HEK293 (cell line): ENCODE measurements at regions not wholly inside any gene's neighbourhood (a gene's known extent, or its start where the extent isn't known, plus 50 kb on each side); places are given as distances from the start of the nearest gene placed in this dataset.

ENCODE experiments used
- CTCF ChIA-PET: fragments of 350-600 bp; formaldehyde crosslinking; extraction: SDS; loops from one replicate; lab custom pipeline; 2021; ENCODE audit warnings: antibody characterized with exemption; lab: Yijun Ruan, JAX
- POLR2A ChIA-PET: fragments of 300-600 bp; formaldehyde crosslinking; extraction: SDS; loops from one replicate; lab custom pipeline; 2020; ENCODE audit warnings: antibody characterized with exemption, inconsistent platforms; lab: Yijun Ruan, JAX
- H3K27ac ChIP-seq: fragments of 200-500 bp; sonication (Bioruptor generic); 2 replicates; pipeline ENCODE4 v1.5.1; 2014; ENCODE audit warnings: low read depth, low read length, control low read depth, inconsistent platforms; ENCODE audit errors: extremely low read depth
- H3K36me3 ChIP-seq, 2 experiments: fragments of 200-500 bp in 1 of 2; sonication (Bioruptor generic) in 1 of 2; 1 replicate in 1 of 2; 2 replicates in 1 of 2; pipeline ENCODE4 v1.5.1; 2014 to 2017; ENCODE audit warnings: inconsistent platforms in 2 of 2, low read length in 2 of 2; ENCODE audit not compliant: control insufficient read depth in 2 of 2, insufficient read depth in 1 of 2
- H3K4me1 ChIP-seq: fragments of 200-500 bp; sonication (Bioruptor generic); 2 replicates; pipeline ENCODE4 v1.5.1; 2014; ENCODE audit warnings: mild to moderate bottlenecking, low read length, inconsistent platforms; ENCODE audit not compliant: control insufficient read depth, insufficient read depth
- H3K4me3 ChIP-seq: 2 replicates; pipeline ENCODE4 v1.5.1; 2011; ENCODE audit warnings: low read depth, mild to moderate bottlenecking, control low read depth, low read length, moderate library complexity
- H3K9me3 ChIP-seq: fragments of 200-500 bp; sonication (Bioruptor generic); 2 replicates; pipeline ENCODE4 v1.5.1; 2014; ENCODE audit warnings: low read depth, low read length, inconsistent platforms; ENCODE audit not compliant: control insufficient read depth, insufficient read depth
- EGR2 ChIP-seq: fragments of 450-650 bp; formaldehyde crosslinking; IDR thresholded peaks from 2 replicates; pipeline ENCODE4 v1.5.1; 2016; ENCODE audit warnings: low read depth, missing biosample characterization, missing genetic modification characterization
- FEZF1 ChIP-seq: fragments of 450-650 bp; formaldehyde crosslinking; IDR thresholded peaks from 2 replicates; pipeline ENCODE4 v1.5.1; 2016; ENCODE audit warnings: missing biosample characterization, missing genetic modification characterization
- GLIS2 ChIP-seq: fragments of 450-650 bp; formaldehyde crosslinking; IDR thresholded peaks from 2 replicates; pipeline ENCODE4 v1.5.1; 2016; ENCODE audit warnings: missing biosample characterization, missing genetic modification characterization
- MZF1 ChIP-seq: fragments of 450-650 bp; formaldehyde crosslinking; IDR thresholded peaks from 2 replicates; pipeline ENCODE4 v1.5.1; 2017; ENCODE audit warnings: missing biosample characterization, missing genetic modification characterization, borderline replicate concordance
- PATZ1 ChIP-seq: fragments of 450-650 bp; formaldehyde crosslinking; IDR thresholded peaks from 2 replicates; pipeline ENCODE4 v1.5.1; 2016; ENCODE audit warnings: missing biosample characterization, missing genetic modification characterization
- PBX3 ChIP-seq: sonication (generic); formaldehyde crosslinking; IDR thresholded peaks from 2 replicates; pipeline ENCODE4 v1.8.1; 2022; ENCODE audit warnings: mild to moderate bottlenecking, moderate library complexity, missing genetic modification reagents
- SETDB1 ChIP-seq: IDR thresholded peaks from one replicate; pipeline ENCODE4 v1.6.1; 2017; ENCODE audit warnings: mild to moderate bottlenecking, low read length, moderate library complexity, mixed read lengths; ENCODE audit not compliant: insufficient read length
- TCF7L2 ChIP-seq: IDR thresholded peaks from 2 replicates; pipeline ENCODE4 v1.6.1; 2011; ENCODE audit warnings: low read depth, mild to moderate bottlenecking, inconsistent platforms, low read length, moderate library complexity, borderline replicate concordance
- ZBTB1 ChIP-seq: fragments of 450-650 bp; formaldehyde crosslinking; IDR thresholded peaks from 2 replicates; pipeline ENCODE4 v1.5.1; 2016; ENCODE audit warnings: missing biosample characterization, missing genetic modification characterization
- ZBTB6 ChIP-seq: fragments of 450-650 bp; formaldehyde crosslinking; IDR thresholded peaks from 2 replicates; pipeline ENCODE4 v1.5.1; 2017; ENCODE audit warnings: missing biosample characterization, missing genetic modification characterization
- ZBTB8A ChIP-seq: fragments of 450-650 bp; formaldehyde crosslinking; IDR thresholded peaks from 2 replicates; pipeline ENCODE4 v1.5.1; 2016; ENCODE audit warnings: missing biosample characterization, missing genetic modification characterization
- ZNF10 ChIP-seq: fragments of 450-650 bp; formaldehyde crosslinking; IDR thresholded peaks from 2 replicates; pipeline ENCODE4 v1.5.1; 2017; ENCODE audit warnings: missing biosample characterization, missing genetic modification characterization
- ZNF114 ChIP-seq: fragments of 450-650 bp; formaldehyde crosslinking; IDR thresholded peaks from 2 replicates; pipeline ENCODE4 v1.5.0; 2017; ENCODE audit warnings: missing biosample characterization, missing genetic modification characterization
- ZNF266 ChIP-seq: fragments of 450-650 bp; formaldehyde crosslinking; IDR thresholded peaks from 2 replicates; pipeline ENCODE4 v1.5.1; 2016; ENCODE audit warnings: missing biosample characterization, missing genetic modification characterization, low read depth
- ZNF280D ChIP-seq: fragments of 450-650 bp; formaldehyde crosslinking; IDR thresholded peaks from 2 replicates; pipeline ENCODE4 v1.5.1; 2016; ENCODE audit warnings: missing biosample characterization, missing genetic modification characterization
- ZNF645 ChIP-seq: fragments of 450-650 bp; formaldehyde crosslinking; IDR thresholded peaks from 2 replicates; pipeline ENCODE4; 2016; ENCODE audit warnings: missing biosample characterization, missing genetic modification characterization
- ZNF777 ChIP-seq: fragments of 450-650 bp; formaldehyde crosslinking; IDR thresholded peaks from 2 replicates; pipeline ENCODE4 v1.5.1; 2017; ENCODE audit warnings: missing biosample characterization, missing genetic modification characterization, borderline replicate concordance
- ZSCAN4 ChIP-seq: fragments of 450-650 bp; formaldehyde crosslinking; IDR thresholded peaks from 2 replicates; pipeline ENCODE4 v1.5.1; 2017; ENCODE audit warnings: missing biosample characterization, missing genetic modification characterization
- ZSCAN5A ChIP-seq: fragments of 450-650 bp; formaldehyde crosslinking; IDR thresholded peaks from 2 replicates; pipeline ENCODE4 v1.5.1; 2016; ENCODE audit warnings: missing biosample characterization, missing genetic modification characterization

GRCh38 chr9:99573886-99574285 lies 247.8 kb upstream of the NR4A3 start (continued):
- TF ChIP-seq ZBTB1 (tag by site-specific recombination) (no peak), ZNF777 (no peak), PBX3 (no peak)
- TF ChIP-seq, all 188 proteins: peak for 0

GRCh38 chr9:99576002-99576401 lies 245.7 kb upstream of the NR4A3 start:
- TF ChIP-seq FEZF1 (no peak), MZF1 (tag by site-specific recombination) (no peak), ZNF10 (tag by site-specific recombination) (no peak), ZNF645 (tag by site-specific recombination) (no peak), TCF7L2 (no peak), ZSCAN5A (tag by site-specific recombination) (no peak), SETDB1 (no peak), ZBTB8A (tag by site-specific recombination) (no peak), PATZ1 (tag by site-specific recombination) (no peak), EGR2 (tag by site-specific recombination) (no peak), GLIS2 (tag by site-specific recombination) (no peak), ZNF114 (no peak), ZSCAN4 (tag by site-specific recombination) (no peak), ZBTB6 (tag by site-specific recombination) (no peak), ZNF280D (no peak), ZNF266 (no peak)
- Histone ChIP-seq H3K4me3 (no peak overlapping the region), H3K4me1 (no peaks in the 10 kb centered on the region), H3K27ac (no peak overlapping the region), H3K9me3 (no peaks in the 10 kb centered on the region), H3K36me3 (no peaks in the 10 kb centered on the region)
- POLR2A ChIA-PET, result no interaction called here
- CTCF ChIA-PET, result no interaction called here
